Tibial nerve (tissue), 4 donors: ENCODE measurements at regions not wholly inside any gene's neighbourhood (a gene's known extent, or its start where the extent isn't known, plus 50 kb on each side); places are given as distances from the start of the nearest gene placed in this dataset.

Source experiments
- EP300 ChIP-seq, 2 donors: sonication (generic); formaldehyde crosslinking; IDR thresholded peaks; one replicate each; pipeline ENCODE4 v1.6.1; 2017; ENCODE audit warnings: antibody characterized with exemption in 2 of 2, mild to moderate bottlenecking in 1 of 2
- POLR2A ChIP-seq, 2 donors: fragments of 450-650 bp; IDR thresholded peaks; one replicate each; pipeline ENCODE4 v1.6.1; 2017; ENCODE audit warnings: antibody characterized with exemption in 2 of 2, mild to moderate bottlenecking in 2 of 2, moderate library complexity in 2 of 2
- TF ChIP-seq, protein P1 (sequence below), 5 experiments: fragments of 200-600 bp in 3 of 5; fragments of 450-650 bp in 2 of 5; sonication (generic) in 3 of 5; IDR thresholded peaks; one replicate each; pipeline ENCODE4 v1.5.1; 2016 to 2019; ENCODE audit warnings: antibody characterized with exemption in 5 of 5, mild to moderate bottlenecking in 3 of 5, moderate library complexity in 2 of 5

DNA sequence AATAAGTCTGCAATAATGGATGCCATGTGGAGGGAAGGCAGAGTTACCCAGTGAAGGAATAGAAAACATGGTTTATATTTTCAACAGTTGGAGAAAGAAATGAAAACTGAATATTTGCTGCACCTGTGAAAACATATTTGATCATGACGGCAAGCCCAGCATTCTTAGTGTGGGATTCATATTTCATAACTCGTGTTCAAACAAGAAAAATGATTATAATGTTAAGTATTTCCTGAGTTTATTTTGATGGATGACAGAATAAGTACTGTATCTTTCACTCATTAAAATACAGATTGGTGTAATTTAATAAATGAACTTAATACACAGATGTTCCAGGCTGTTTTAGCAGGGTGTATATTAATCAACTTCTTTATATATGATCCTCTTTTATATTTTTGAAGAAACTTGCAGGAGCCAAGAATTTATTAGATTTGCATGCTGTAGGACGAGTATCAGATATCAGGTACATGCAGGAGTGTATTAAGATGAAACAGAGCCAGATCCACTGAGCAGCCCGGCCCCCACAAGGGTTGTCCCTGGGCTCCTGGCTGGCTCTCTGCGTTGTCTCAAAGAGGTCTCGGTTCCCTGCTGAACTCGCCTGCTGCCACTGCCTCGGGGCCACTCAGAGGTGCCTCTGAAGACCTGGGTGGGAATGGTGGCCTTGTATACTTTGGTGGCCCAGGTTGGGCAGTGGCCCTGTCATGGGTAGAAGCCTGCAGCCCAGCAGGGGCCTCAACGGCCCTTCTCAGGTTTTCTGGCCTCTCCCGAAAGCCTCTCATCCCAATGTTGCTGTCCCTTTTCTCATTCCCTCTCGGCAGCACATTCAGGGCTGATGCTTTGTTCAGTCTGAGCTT, 95.0 kb upstream of the LDAH start:
- TF ChIP-seq, protein P1, sequence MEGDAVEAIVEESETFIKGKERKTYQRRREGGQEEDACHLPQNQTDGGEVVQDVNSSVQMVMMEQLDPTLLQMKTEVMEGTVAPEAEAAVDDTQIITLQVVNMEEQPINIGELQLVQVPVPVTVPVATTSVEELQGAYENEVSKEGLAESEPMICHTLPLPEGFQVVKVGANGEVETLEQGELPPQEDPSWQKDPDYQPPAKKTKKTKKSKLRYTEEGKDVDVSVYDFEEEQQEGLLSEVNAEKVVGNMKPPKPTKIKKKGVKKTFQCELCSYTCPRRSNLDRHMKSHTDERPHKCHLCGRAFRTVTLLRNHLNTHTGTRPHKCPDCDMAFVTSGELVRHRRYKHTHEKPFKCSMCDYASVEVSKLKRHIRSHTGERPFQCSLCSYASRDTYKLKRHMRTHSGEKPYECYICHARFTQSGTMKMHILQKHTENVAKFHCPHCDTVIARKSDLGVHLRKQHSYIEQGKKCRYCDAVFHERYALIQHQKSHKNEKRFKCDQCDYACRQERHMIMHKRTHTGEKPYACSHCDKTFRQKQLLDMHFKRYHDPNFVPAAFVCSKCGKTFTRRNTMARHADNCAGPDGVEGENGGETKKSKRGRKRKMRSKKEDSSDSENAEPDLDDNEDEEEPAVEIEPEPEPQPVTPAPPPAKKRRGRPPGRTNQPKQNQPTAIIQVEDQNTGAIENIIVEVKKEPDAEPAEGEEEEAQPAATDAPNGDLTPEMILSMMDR (IDR thresholded peaks at IDR 0.05), result no peak
- no peak for TF ChIP-seq POLR2A (IDR thresholded peaks at IDR 0.05)
- TF ChIP-seq EP300 (IDR thresholded peaks at IDR 0.05), result no peak
